ENCODE measurements at regions not wholly inside any gene's neighbourhood (a gene's known extent, or its start where the extent isn't known, plus 50 kb on each side); places are given as distances from the start of the nearest gene placed in this dataset.

GRCh38 chr12:42976122-42976521 is 386.6 kb upstream of the PRICKLE1 start:
- no peaks in the 10 kb centered on the region for H3K27me3 Mint-ChIP-seq
- DNase-seq (no peak), ATAC-seq (no peak)
- ChIA-PET POLR2A (no interaction called here), CTCF (no interaction called here)
- no peak overlapping the region for H3K27ac Mint-ChIP-seq
- peaks cover 0 to 34% (median 10%) of the 10 kb centered on the region in 11 donors for H3K9me3 Mint-ChIP-seq
- no peaks in the 10 kb centered on the region for H3K4me1 ChIP-seq (ENCODE audit: control insufficient read depth in 2 of 2, insufficient read depth in 2 of 2, low read length in 2 of 2)
- no peaks in the 10 kb centered on the region for H3K9me3 ChIP-seq (ENCODE audit: control insufficient read depth in 2 of 3, low read length in 3 of 3)
- no peaks in the 10 kb centered on the region for H3K4me1 Mint-ChIP-seq
- no peak overlapping the region for H3K27ac ChIP-seq (ENCODE audit: low read depth, low read length)
- intact Hi-C loops (cut with micrococcal nuclease) = no loop called here
- H3K27me3 ChIP-seq (ENCODE audit: control insufficient read depth in 2 of 2, insufficient read depth in 2 of 2, low read length in 2 of 2) = no peaks in the 10 kb centered on the region
- no peaks in the 10 kb centered on the region for H3K36me3 Mint-ChIP-seq
- H3K4me3 ChIP-seq (ENCODE audit: low read length) = no peak overlapping the region
- H3K4me3 Mint-ChIP-seq = no peak overlapping the region
- no peaks in the 10 kb centered on the region for H3K36me3 ChIP-seq (ENCODE audit: control insufficient read depth in 2 of 3, insufficient read depth in 3 of 3, low read length in 3 of 3)

DNA sequence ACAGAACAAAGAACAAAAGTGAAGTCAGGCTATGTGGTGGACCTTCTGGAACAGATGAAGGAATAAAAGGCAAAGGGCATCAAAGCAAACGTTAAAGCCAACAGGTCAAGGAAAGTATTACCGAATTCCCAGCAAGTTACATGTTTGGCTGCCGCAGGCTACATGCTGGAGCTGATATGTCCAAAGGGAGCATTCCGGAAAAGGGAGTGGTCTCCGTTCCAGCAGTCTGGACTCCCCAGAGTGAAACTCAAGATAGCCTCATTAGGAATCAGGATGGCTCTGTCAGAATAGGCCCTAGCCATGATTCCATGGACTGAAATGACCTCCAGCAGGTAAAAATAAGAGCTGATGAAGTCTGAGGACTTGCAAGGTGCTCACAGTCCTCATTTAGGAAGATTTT is 379.8 kb upstream of the PRICKLE1 start:
- Histone ChIP-seq H3K27ac (ENCODE audit: low read depth, low read length) (no peak overlapping the region), H3K27me3 (ENCODE audit: control insufficient read depth in 2 of 2, insufficient read depth in 2 of 2, low read length in 2 of 2) (no peaks in the 10 kb centered on the region), H3K36me3 (ENCODE audit: control insufficient read depth in 2 of 3, insufficient read depth in 3 of 3, low read length in 3 of 3) (no peaks in the 10 kb centered on the region), H3K9me3 (ENCODE audit: control insufficient read depth in 2 of 3, low read length in 3 of 3) (no peaks in the 10 kb centered on the region), H3K4me3 (ENCODE audit: low read length) (no peak overlapping the region), H3K4me1 (ENCODE audit: control insufficient read depth in 2 of 2, insufficient read depth in 2 of 2, low read length in 2 of 2) (no peaks in the 10 kb centered on the region)
- H3K4me3 Mint-ChIP-seq = no peak overlapping the region
- no peaks in the 10 kb centered on the region for H3K36me3 Mint-ChIP-seq
- ATAC-seq = no peak
- H3K9me3 Mint-ChIP-seq = peaks cover 0 to 31% (median 7%) of the 10 kb centered on the region in 11 donors
- no peaks in the 10 kb centered on the region for H3K4me1 Mint-ChIP-seq
- POLR2A ChIA-PET = no interaction called here
- intact Hi-C loops (cut with micrococcal nuclease) = no loop called here
- DNase-seq = no peak
- no peak overlapping the region for H3K27ac Mint-ChIP-seq
- no peaks in the 10 kb centered on the region for H3K27me3 Mint-ChIP-seq
- CTCF ChIA-PET = no interaction called here

DNA sequence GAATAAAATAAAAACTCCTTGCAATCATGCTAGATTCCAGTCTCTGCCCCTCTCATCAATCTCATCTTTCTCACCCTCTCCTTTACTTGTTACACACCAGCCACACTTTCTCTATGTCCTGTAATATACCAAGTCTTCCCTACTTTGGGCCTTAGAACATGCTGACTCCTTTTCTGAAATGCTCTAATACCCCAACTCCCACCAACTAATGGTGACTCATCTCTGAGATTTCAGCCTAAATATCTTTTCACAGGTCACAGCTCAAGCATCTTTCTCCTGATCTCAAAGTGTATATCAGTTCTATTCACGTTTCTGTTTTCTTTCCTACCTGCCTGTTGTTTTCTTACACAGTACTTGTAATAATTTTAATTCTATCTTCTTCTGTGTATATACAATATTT is 378.9 kb upstream of the PRICKLE1 start:
- Histone ChIP-seq H3K9me3 (ENCODE audit: control insufficient read depth in 2 of 3, low read length in 3 of 3) (no peaks in the 10 kb centered on the region), H3K27me3 (ENCODE audit: control insufficient read depth in 2 of 2, insufficient read depth in 2 of 2, low read length in 2 of 2) (no peaks in the 10 kb centered on the region), H3K4me3 (ENCODE audit: low read length) (no peak overlapping the region), H3K27ac (ENCODE audit: low read depth, low read length) (no peak overlapping the region), H3K36me3 (ENCODE audit: control insufficient read depth in 2 of 3, insufficient read depth in 3 of 3, low read length in 3 of 3) (no peaks in the 10 kb centered on the region), H3K4me1 (ENCODE audit: control insufficient read depth in 2 of 2, insufficient read depth in 2 of 2, low read length in 2 of 2) (no peaks in the 10 kb centered on the region)
- Mint-ChIP-seq H3K4me3 (no peak overlapping the region), H3K36me3 (no peaks in the 10 kb centered on the region), H3K4me1 (no peaks in the 10 kb centered on the region), H3K9me3 (peaks cover 0 to 31% (median 7%) of the 10 kb centered on the region in 11 donors), H3K27ac (no peak overlapping the region), H3K27me3 (no peaks in the 10 kb centered on the region)
- ChIA-PET CTCF (no interaction called here), POLR2A (no interaction called here)
- intact Hi-C loops (cut with micrococcal nuclease) = no loop called here
- ATAC-seq (no peak), DNase-seq (no peak)

- no peak overlapping the region for H3K4me3 Mint-ChIP-seq
- H3K4me1 ChIP-seq (ENCODE audit: control insufficient read depth in 2 of 2, insufficient read depth in 2 of 2, low read length in 2 of 2) = no peaks in the 10 kb centered on the region
- H3K9me3 Mint-ChIP-seq = peaks cover 0 to 25% (median 4%) of the 10 kb centered on the region in 11 donors
- no peak overlapping the region for H3K4me3 ChIP-seq (ENCODE audit: low read length)
- H3K27ac ChIP-seq (ENCODE audit: low read depth, low read length) = no peak overlapping the region
- no peaks in the 10 kb centered on the region for H3K4me1 Mint-ChIP-seq
- H3K27ac Mint-ChIP-seq = no peak overlapping the region
- POLR2A ChIA-PET = no interaction called here
- H3K36me3 Mint-ChIP-seq = no peaks in the 10 kb centered on the region
- intact Hi-C loops (cut with micrococcal nuclease) = no loop called here
- ATAC-seq = no peak
- H3K9me3 ChIP-seq (ENCODE audit: control insufficient read depth in 2 of 3, low read length in 3 of 3) = no peaks in the 10 kb centered on the region
- no peaks in the 10 kb centered on the region for H3K36me3 ChIP-seq (ENCODE audit: control insufficient read depth in 2 of 3, insufficient read depth in 3 of 3, low read length in 3 of 3)
- CTCF ChIA-PET = no interaction called here
- H3K27me3 Mint-ChIP-seq = no peaks in the 10 kb centered on the region
- DNase-seq = no peak
- H3K27me3 ChIP-seq (ENCODE audit: control insufficient read depth in 2 of 2, insufficient read depth in 2 of 2, low read length in 2 of 2) = no peaks in the 10 kb centered on the region
These were observed 378.3 kb upstream of the PRICKLE1 start for GRCh38 chr12:42967850-42968249.

DNA sequence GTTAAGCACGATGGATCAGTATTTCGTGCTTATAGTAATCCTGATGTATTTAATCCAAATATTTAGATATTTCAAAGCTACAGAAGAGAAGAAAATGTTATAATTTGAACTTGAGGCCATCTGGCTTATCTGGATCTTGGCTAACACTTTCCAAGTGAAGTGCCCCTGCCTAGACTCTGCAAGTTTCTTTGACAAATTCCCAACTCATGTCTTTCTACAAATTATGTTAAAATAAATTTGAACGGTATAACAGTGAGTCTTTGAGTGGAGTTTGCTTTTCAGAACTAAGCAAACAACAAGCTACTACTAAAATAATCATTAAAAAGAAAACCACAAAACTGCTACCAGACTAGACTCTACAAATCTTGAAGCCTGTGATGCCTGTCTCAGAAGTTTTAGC is 374.4 kb upstream of the PRICKLE1 start:
- Mint-ChIP-seq H3K4me1 (no peaks in the 10 kb centered on the region), H3K36me3 (no peaks in the 10 kb centered on the region), H3K27ac (no peak overlapping the region), H3K9me3 (peaks cover 0 to 4% (median 0%) of the 10 kb centered on the region in 11 donors), H3K27me3 (no peaks in the 10 kb centered on the region), H3K4me3 (no peak overlapping the region)
- Histone ChIP-seq H3K36me3 (ENCODE audit: control insufficient read depth in 2 of 3, insufficient read depth in 3 of 3, low read length in 3 of 3) (no peaks in the 10 kb centered on the region), H3K4me3 (ENCODE audit: low read length) (no peak overlapping the region), H3K9me3 (ENCODE audit: control insufficient read depth in 2 of 3, low read length in 3 of 3) (no peaks in the 10 kb centered on the region), H3K27me3 (ENCODE audit: control insufficient read depth in 2 of 2, insufficient read depth in 2 of 2, low read length in 2 of 2) (no peaks in the 10 kb centered on the region), H3K27ac (ENCODE audit: low read depth, low read length) (no peak overlapping the region), H3K4me1 (ENCODE audit: control insufficient read depth in 2 of 2, insufficient read depth in 2 of 2, low read length in 2 of 2) (no peaks in the 10 kb centered on the region)
- DNase-seq = no peak
- ChIA-PET CTCF (no interaction called here), POLR2A (no interaction called here)
- intact Hi-C loops (cut with micrococcal nuclease) = no loop called here
- no peak for ATAC-seq

- H3K27me3 ChIP-seq (ENCODE audit: control insufficient read depth in 2 of 2, insufficient read depth in 2 of 2, low read length in 2 of 2) = no peaks in the 10 kb centered on the region
- Mint-ChIP-seq H3K27ac (no peak overlapping the region), H3K9me3 (peaks cover 0 to 4% (median 0%) of the 10 kb centered on the region in 11 donors), H3K27me3 (no peaks in the 10 kb centered on the region), H3K36me3 (no peaks in the 10 kb centered on the region), H3K4me1 (no peaks in the 10 kb centered on the region), H3K4me3 (no peak overlapping the region)
- ChIA-PET POLR2A (no interaction called here), CTCF (no interaction called here)
- H3K4me1 ChIP-seq (ENCODE audit: control insufficient read depth in 2 of 2, insufficient read depth in 2 of 2, low read length in 2 of 2) = no peaks in the 10 kb centered on the region
- no peaks in the 10 kb centered on the region for H3K36me3 ChIP-seq (ENCODE audit: control insufficient read depth in 2 of 3, insufficient read depth in 3 of 3, low read length in 3 of 3)
- no peak overlapping the region for H3K4me3 ChIP-seq (ENCODE audit: low read length)
- H3K27ac ChIP-seq (ENCODE audit: low read depth, low read length) = no peak overlapping the region
- DNase-seq = no peak
- no peaks in the 10 kb centered on the region for H3K9me3 ChIP-seq (ENCODE audit: control insufficient read depth in 2 of 3, low read length in 3 of 3)
- intact Hi-C loops (cut with micrococcal nuclease) = no loop called here
- ATAC-seq = no peak
These were observed 372.8 kb upstream of the PRICKLE1 start for GRCh38 chr12:42962384-42962783.

- no peak for ATAC-seq
- no peaks in the 10 kb centered on the region for H3K36me3 Mint-ChIP-seq
- DNase-seq = no peak
- Histone ChIP-seq H3K4me1 (ENCODE audit: control insufficient read depth in 2 of 2, insufficient read depth in 2 of 2, low read length in 2 of 2) (no peaks in the 10 kb centered on the region), H3K36me3 (ENCODE audit: control insufficient read depth in 2 of 3, insufficient read depth in 3 of 3, low read length in 3 of 3) (no peaks in the 10 kb centered on the region), H3K4me3 (ENCODE audit: low read length) (no peak overlapping the region), H3K27ac (ENCODE audit: low read depth, low read length) (no peak overlapping the region), H3K27me3 (ENCODE audit: control insufficient read depth in 2 of 2, insufficient read depth in 2 of 2, low read length in 2 of 2) (no peaks in the 10 kb centered on the region), H3K9me3 (ENCODE audit: control insufficient read depth in 2 of 3, low read length in 3 of 3) (no peaks in the 10 kb centered on the region)
- POLR2A ChIA-PET = no interaction called here
- no peaks in the 10 kb centered on the region for H3K27me3 Mint-ChIP-seq
- no peak overlapping the region for H3K4me3 Mint-ChIP-seq
- H3K4me1 Mint-ChIP-seq = no peaks in the 10 kb centered on the region
- H3K27ac Mint-ChIP-seq = no peak overlapping the region
- intact Hi-C loops (cut with micrococcal nuclease) = no loop called here
- peaks cover 0 to 7% (median 2%) of the 10 kb centered on the region in 11 donors for H3K9me3 Mint-ChIP-seq
- CTCF ChIA-PET = no interaction called here
These were observed 371.8 kb upstream of the PRICKLE1 start for GRCh38 chr12:42961395-42961794.
